K562 (cell line): ENCODE measurements at regions not wholly inside any gene's neighbourhood (a gene's known extent, or its start where the extent isn't known, plus 50 kb on each side); places are given as distances from the start of the nearest gene placed in this dataset.
A peak's percentile ranks its signal among the peaks of the same experiment; 100 is the strongest.

Experiments used
- ATAC-seq: fragments of 200-7000 bp; cut with Tn5 transposase; 3 replicates; pipeline ENCODE4 v1.9.1; 2020; ENCODE audit warnings: moderate library complexity
- BruUV-seq: library from RNA; stranded (reverse); fragments of 400-500 nt; replicated peaks from 2 replicates; lab custom pipeline; 2021; lab: Mats Ljungman, UMichigan
- CTCF ChIA-PET: fragments of 300-600 bp; formaldehyde crosslinking; extraction: SDS; loops from one replicate; lab custom pipeline; 2021; ENCODE audit warnings: low intra/inter-chr PET ratio; lab: Yijun Ruan, JAX
- POLR2A ChIA-PET: fragments of 300-600, 350-650 bp; sonication (Branson Sonifier 250); formaldehyde crosslinking; extraction: SDS; loops from one replicate; lab custom pipeline; 2021; ENCODE audit warnings: antibody characterized with exemption, inconsistent platforms; lab: Yijun Ruan, JAX
- DNase-seq, 4 experiments: peaks; one replicate each; pipeline versions ENCODE4 v3.0.0 to v3.0.0-alpha.2; 2011 to 2018; ENCODE audit warnings: low spot score in 3 of 4, mixed read lengths in 3 of 4; ENCODE audit errors: extremely low read depth in 1 of 4
- FAIRE-seq: peaks from 2 replicates; lab custom pipeline; 2011; peaks lifted over from hg19 to GRCh38; lab: Jason Lieb, UNC
- H2AFZ ChIP-seq: 2 replicates; pipeline ENCODE4 v1.6.0; 2011; ENCODE audit warnings: low read depth, low read length, control low read depth, inconsistent platforms
- H3K27ac ChIP-seq: fragments of 200-600 bp; 3 replicates; pipeline ENCODE4 v1.8.0; 2011; ENCODE audit warnings: low read depth, mild to moderate bottlenecking, control low read depth, inconsistent platforms, low read length, moderate library complexity, mixed read lengths; ENCODE audit errors: extremely low read depth
- H3K27me3 ChIP-seq, 2 experiments: fragments of 300-600 bp in 1 of 2; 2 replicates in 1 of 2; 3 replicates in 1 of 2; pipeline versions ENCODE4 v1.6.0 to v1.8.0; 2011; ENCODE audit warnings: inconsistent platforms in 2 of 2, low read length in 2 of 2, mild to moderate bottlenecking in 1 of 2, mixed read lengths in 1 of 2, moderate library complexity in 1 of 2; ENCODE audit not compliant: control insufficient read depth in 2 of 2, insufficient read depth in 2 of 2
- H3K36me3 ChIP-seq: fragments of 300-600 bp; 3 replicates; pipeline ENCODE4 v1.8.0; 2011; ENCODE audit warnings: mild to moderate bottlenecking, low read length, inconsistent platforms; ENCODE audit not compliant: control insufficient read depth, insufficient read depth
- H3K4me1 ChIP-seq, 2 experiments: fragments of 200-600 bp in 1 of 2; replicated peaks in 1 of 2; 2 replicates in 1 of 2; 3 replicates in 1 of 2; pipeline versions ENCODE4 v1.5.1 to v1.8.0; 2011; ENCODE audit warnings: inconsistent platforms in 2 of 2, low read length in 2 of 2, mild to moderate bottlenecking in 1 of 2, mixed read lengths in 1 of 2, moderate library complexity in 1 of 2; ENCODE audit not compliant: control insufficient read depth in 2 of 2, insufficient read depth in 2 of 2
- H3K4me2 ChIP-seq: 2 replicates; pipeline ENCODE4 v1.6.1; 2011; ENCODE audit warnings: low read length, control low read depth, inconsistent platforms, mixed read lengths; ENCODE audit not compliant: insufficient read depth
- H3K4me3 ChIP-seq: fragments of 200-600 bp; sonication (generic), shearing (Covaris generic); 2 replicates; pipeline ENCODE4 v1.5.1; 2016; ENCODE audit warnings: control low read depth, inconsistent platforms
- H3K79me2 ChIP-seq: fragments of 200-600 bp; 3 replicates; pipeline ENCODE4 v1.8.0; 2011; ENCODE audit warnings: low read length, inconsistent platforms; ENCODE audit not compliant: control insufficient read depth, insufficient read depth
- H3K9ac ChIP-seq, 2 experiments: 2 replicates each; pipeline versions ENCODE4 v1.6.0 to v1.6.1; 2011; ENCODE audit warnings: low read depth in 2 of 2, low read length in 2 of 2, control low read depth in 1 of 2, inconsistent platforms in 1 of 2, mild to moderate bottlenecking in 1 of 2, mixed read lengths in 1 of 2; ENCODE audit not compliant: insufficient read depth in 1 of 2
- H3K9me1 ChIP-seq: one replicate; pipeline ENCODE4 v1.6.0; 2011; ENCODE audit warnings: inconsistent platforms, mild to moderate bottlenecking, low read length, moderate library complexity; ENCODE audit not compliant: control insufficient read depth, insufficient read depth
- H3K9me3 ChIP-seq: replicated peaks from 2 replicates; pipeline ENCODE4 v1.5.1; 2011; ENCODE audit warnings: low read depth, low read length, inconsistent platforms; ENCODE audit not compliant: control insufficient read depth, insufficient read depth
- H4K20me1 ChIP-seq: replicated peaks from 2 replicates; pipeline ENCODE4 v1.6.1; 2011; ENCODE audit warnings: low read length, inconsistent platforms, mixed read lengths; ENCODE audit not compliant: control insufficient read depth, insufficient read depth
- HDAC1 ChIP-seq, 2 experiments: fragments of 450-650 bp; IDR thresholded peaks; 2 replicates each; pipeline ENCODE4 v1.6.1; 2016 to 2017; ENCODE audit warnings: inconsistent platforms in 1 of 2, mild to moderate bottlenecking in 1 of 2, moderate library complexity in 1 of 2
- HLTF ChIP-seq: fragments of 450-650 bp; IDR thresholded peaks from 2 replicates; pipeline ENCODE4 v1.6.1; 2016
- KDM5B ChIP-seq: fragments of 200-600 bp; sonication (generic); IDR thresholded peaks from 2 replicates; pipeline ENCODE4 v1.6.1; 2012; ENCODE audit warnings: low read depth, mild to moderate bottlenecking, moderate library complexity, low read length, control low read depth, inconsistent platforms; ENCODE audit not compliant: insufficient replicate concordance
- MTA3 ChIP-seq: fragments of 450-650 bp; formaldehyde crosslinking; IDR thresholded peaks from 2 replicates; pipeline ENCODE4 v1.6.1; 2017; ENCODE audit warnings: mild to moderate bottlenecking, borderline replicate concordance
- PTBP1 ChIP-seq: fragments of 200-400 bp; formaldehyde crosslinking; IDR thresholded peaks from 2 replicates; pipeline ENCODE4 v1.6.1; 2017; ENCODE audit warnings: low read depth, low read length
- TRIM24 ChIP-seq, 2 experiments: fragments of 450-650 bp; IDR thresholded peaks; 2 replicates each; pipeline ENCODE4 v1.6.1; 2016
- ZFP91 ChIP-seq: sonication (generic); formaldehyde crosslinking; IDR thresholded peaks from 2 replicates; pipeline ENCODE4 v1.8.0; 2022; ENCODE audit warnings: mild to moderate bottlenecking, missing genetic modification reagents
- ZNF57 ChIP-seq: fragments of 450-650 bp; formaldehyde crosslinking; IDR thresholded peaks from 2 replicates; pipeline ENCODE4 v1.4.0; 2020; ENCODE audit warnings: mild to moderate bottlenecking, moderate library complexity
- ZNF584 ChIP-seq: fragments of 200-800 bp; sonication (Bioruptor generic); IDR thresholded peaks from 2 replicates; pipeline ENCODE4 v1.6.1; 2016; ENCODE audit warnings: low read depth, mild to moderate bottlenecking, missing genetic modification characterization, missing compliant biosample characterization
- WGBS: fragments of 100-300 bp; shearing (Covaris generic); methylation state at CpG from one replicate; pipeline ENCODE4 v1.1.6; 2016; ENCODE audit warnings: low coverage, mixed read lengths; ENCODE audit not compliant: insufficient coverage; ENCODE audit errors: missing lambda C conversion rate; 5-methylcytosine and 5-hydroxymethylcytosine counted together
- in situ Hi-C: fragments of 300-500 bp; cut with MboI; formaldehyde crosslinking; loops from 4 replicates; pipeline ENCODE4 v1.15.0; 2018; ENCODE audit warnings: inconsistent platforms, mixed read lengths
- intact Hi-C: fragments of 100-400 bp; cut with micrococcal nuclease; formaldehyde crosslinking; loops from 2 replicates; pipeline ENCODE4 v1.14.2; 2022

GRCh38 chr5:2295476-2295875 lies 412.8 kb upstream of the IRX4 start:
- Histone ChIP-seq H3K27me3 (peaks cover 0 to 33% of the 10 kb centered on the region in 2 experiments; a peak in 4 of 5 replicates), H3K9ac (no peak overlapping the region), H3K79me2 (no peaks in the 10 kb centered on the region), H3K27ac (no peak overlapping the region), H3K36me3 (no peaks in the 10 kb centered on the region), H3K4me1 (no peaks in the 10 kb centered on the region), H3K9me1 (no peaks in the 10 kb centered on the region), H2AFZ (no peak overlapping the region), H3K4me2 (no peak overlapping the region), H4K20me1 (no peaks in the 10 kb centered on the region; the same call in 1 of the 2 replicates), H3K9me3 (no peaks in the 10 kb centered on the region), H3K4me3 (no peak overlapping the region)
- FAIRE-seq (peak; percentile 11), DNase-seq (no peak), ATAC-seq (no peak)
- BruUV-seq, result no TSS peak
- ChIA-PET POLR2A (interaction anchor here (0.5 kb wide), 1 partner anchor 12 kb away, joined by 3 read pairs; no protein-coding TSS in a partner anchor), CTCF (no interaction called here)
- in situ Hi-C loops, result no loop called here
- intact Hi-C loops, result no loop called here
- 0% methylated on average over 13 of the region's 13 CpGs for WGBS
- TF ChIP-seq PTBP1 (no peak), TRIM24 (IDR thresholded peaks at IDR 0.05) (no peak)

- CTCF ChIA-PET, result no interaction called here
- DNase-seq, result no peak
- no peaks in the 10 kb centered on the region for H3K9me3 ChIP-seq
- H3K36me3 ChIP-seq, result no peaks in the 10 kb centered on the region
- POLR2A ChIA-PET, result no interaction called here
- no peak overlapping the region for H2AFZ ChIP-seq
- TF ChIP-seq ZFP91, result no peak
- no peak for TF ChIP-seq ZNF584 (CRISPR knock-in tag)
- TF ChIP-seq HLTF, result no peak
- TF ChIP-seq ZNF57, result no peak
- no peak for TF ChIP-seq MTA3
- no peak for TF ChIP-seq HDAC1 (IDR thresholded peaks at IDR 0.05)
- TF ChIP-seq KDM5B, result no peak
- TF ChIP-seq, all 486 proteins: peak for 0
- Histone ChIP-seq H3K4me1 (no peaks in the 10 kb centered on the region), H3K4me2 (no peak overlapping the region), H3K79me2 (no peaks in the 10 kb centered on the region), H4K20me1 (no peaks in the 10 kb centered on the region), H3K27ac (no peak overlapping the region), H3K9ac (no peak overlapping the region), H3K4me3 (no peak overlapping the region), H3K9me1 (no peaks in the 10 kb centered on the region), H3K27me3 (peaks cover 0 to 22% of the 10 kb centered on the region in 2 experiments; a peak in 3 of 5 replicates)
- ATAC-seq, result no peak
- intact Hi-C loops (no loop called here), in situ Hi-C loops (no loop called here)
- no TSS peak for BruUV-seq
- no peak for FAIRE-seq
- WGBS, result 3% methylated on average over 9 of the region's 9 CpGs
Measured at GRCh38 chr5:2293906-2294305, 411.2 kb upstream of the IRX4 start.
